GM23338 (cell line): ENCODE measurements at regions not wholly inside any gene's neighbourhood (a gene's known extent, or its start where the extent isn't known, plus 50 kb on each side); places are given as distances from the start of the nearest gene placed in this dataset.

ENCODE experiments used
- ATAC-seq: fragments of 200-7000 bp; cut with Tn5 transposase; 3 replicates; pipeline ENCODE4 v1.9.1; 2020
- DNase-seq: peaks from one replicate; pipeline ENCODE4 v3.0.0-alpha.2; 2015; ENCODE audit warnings: low spot score
- H2AFZ ChIP-seq: fragments of 200-600 bp; sonication (generic); 2 replicates; pipeline ENCODE4 v1.8.0; 2016; ENCODE audit warnings: antibody characterized with exemption, mild to moderate bottlenecking, moderate library complexity
- H3F3A ChIP-seq: fragments of 200-600 bp; sonication (generic); replicated peaks from 2 replicates; pipeline ENCODE4 v1.8.0; 2017; ENCODE audit warnings: antibody characterized with exemption, mixed run types, low read depth
- H3K27ac ChIP-seq: fragments of 200-600 bp; sonication (generic); 2 replicates; pipeline ENCODE4 v1.6.1; 2016; ENCODE audit warnings: low read depth
- H3K27me3 ChIP-seq: fragments of 200-600 bp; sonication (generic); 2 replicates; pipeline ENCODE4 v1.8.0; 2016; ENCODE audit warnings: mild to moderate bottlenecking, mixed run types, moderate library complexity; ENCODE audit not compliant: insufficient read depth
- H3K36me3 ChIP-seq: fragments of 200-600 bp; sonication (generic); 2 replicates; pipeline ENCODE4 v1.8.0; 2016; ENCODE audit warnings: mild to moderate bottlenecking; ENCODE audit not compliant: insufficient read depth
- H3K4me1 ChIP-seq: fragments of 200-600 bp; sonication (generic); 2 replicates; pipeline ENCODE4 v1.8.0; 2016; ENCODE audit warnings: mild to moderate bottlenecking, moderate library complexity; ENCODE audit not compliant: insufficient read depth
- H3K4me2 ChIP-seq: fragments of 200-600 bp; sonication (generic); 2 replicates; pipeline ENCODE4 v1.7.1; 2017; ENCODE audit warnings: mixed run types
- H3K4me3 ChIP-seq: fragments of 200-600 bp; sonication (generic); 2 replicates; pipeline ENCODE4 v1.6.1; 2016; ENCODE audit warnings: mixed run types
- H3K79me2 ChIP-seq: fragments of 200-600 bp; sonication (generic); replicated peaks from 2 replicates; pipeline ENCODE4 v1.8.0; 2017; ENCODE audit warnings: mild to moderate bottlenecking; ENCODE audit not compliant: insufficient read depth
- H3K9me2 ChIP-seq: fragments of 200-600 bp; sonication (generic); 2 replicates; pipeline ENCODE4 v1.8.0; 2017; ENCODE audit not compliant: insufficient read depth
- H4K20me1 ChIP-seq: fragments of 200-600 bp; sonication (generic); replicated peaks from 2 replicates; pipeline ENCODE4 v1.8.0; 2017; ENCODE audit warnings: mild to moderate bottlenecking; ENCODE audit not compliant: insufficient read depth
- H3K27ac Mint-ChIP-seq: 2 replicates; pipeline ENCODE4 v1.8.0; 2020; ENCODE audit warnings: inconsistent platforms, mild to moderate bottlenecking, moderate library complexity, mixed read lengths
- H3K27me3 Mint-ChIP-seq: 3 replicates; pipeline ENCODE4 v1.8.0; 2022; ENCODE audit warnings: low read depth, mild to moderate bottlenecking, moderate library complexity, mixed read lengths, inconsistent platforms; ENCODE audit not compliant: insufficient read depth, poor library complexity
- H3K36me3 Mint-ChIP-seq: 3 replicates; pipeline ENCODE4 v1.8.0; 2021; ENCODE audit warnings: low read depth, mild to moderate bottlenecking, inconsistent platforms, moderate library complexity, mixed read lengths
- H3K4me1 Mint-ChIP-seq: 3 replicates; pipeline ENCODE4 v1.8.0; 2020; ENCODE audit warnings: mild to moderate bottlenecking, inconsistent platforms, mixed read lengths
- H3K4me3 Mint-ChIP-seq: 3 replicates; pipeline ENCODE4 v1.8.0; 2021; ENCODE audit warnings: moderate library complexity, mild to moderate bottlenecking, inconsistent platforms, mixed read lengths
- H3K9me3 Mint-ChIP-seq: 3 replicates; pipeline ENCODE4 v1.8.0; 2020; ENCODE audit warnings: moderate library complexity, mild to moderate bottlenecking, inconsistent platforms, mixed read lengths
- CREB1 ChIP-seq: fragments of 250-450 bp; sonication (Bioruptor Pico); IDR thresholded peaks from 2 replicates; pipeline ENCODE4 v1.5.0; 2020; ENCODE audit warnings: low read depth, mild to moderate bottlenecking, moderate library complexity
- EZH2 ChIP-seq: fragments of 200-600 bp; sonication (generic); IDR thresholded peaks from one replicate; pipeline ENCODE4 v1.8.0; 2017; ENCODE audit warnings: antibody characterized with exemption, mild to moderate bottlenecking, low read depth; ENCODE audit not compliant: unreplicated experiment
- EZH2phosphoT487 ChIP-seq: fragments of 200-600 bp; sonication (generic); IDR thresholded peaks from one replicate; pipeline ENCODE4 v1.8.1; 2018; ENCODE audit warnings: antibody characterized with exemption; ENCODE audit not compliant: unreplicated experiment
- JUNB ChIP-seq: IDR thresholded peaks from one replicate; pipeline ENCODE4 v1.6.1; 2016; ENCODE audit warnings: antibody characterized with exemption; ENCODE audit not compliant: unreplicated experiment
- NANOG ChIP-seq: IDR thresholded peaks from 2 replicates; pipeline ENCODE4 v1.6.1; 2016; ENCODE audit warnings: antibody characterized with exemption, borderline replicate concordance
- POLR2AphosphoS5 ChIP-seq: IDR thresholded peaks from 2 replicates; pipeline ENCODE4 v1.6.1; 2016; ENCODE audit warnings: antibody characterized with exemption, low read depth
- REST ChIP-seq: IDR thresholded peaks from one replicate; pipeline ENCODE4 v1.6.1; 2018; ENCODE audit warnings: antibody characterized with exemption; ENCODE audit not compliant: unreplicated experiment
- STAT1 ChIP-seq: IDR thresholded peaks from one replicate; pipeline ENCODE4 v1.6.1; 2016; ENCODE audit warnings: antibody characterized with exemption; ENCODE audit not compliant: unreplicated experiment
- ZNF114 ChIP-seq: fragments of 250-450 bp; sonication (Bioruptor Pico); IDR thresholded peaks from 2 replicates; pipeline ENCODE4 v1.5.0; 2020; ENCODE audit warnings: mild to moderate bottlenecking, moderate library complexity
- ZNF331 ChIP-seq: fragments of 250-450 bp; sonication (Bioruptor Pico); IDR thresholded peaks from 2 replicates; pipeline ENCODE4 v1.5.0; 2020; ENCODE audit warnings: low read depth, mild to moderate bottlenecking, moderate library complexity
- ZNF462 ChIP-seq: fragments of 250-450 bp; sonication (Bioruptor Pico); IDR thresholded peaks from 2 replicates; pipeline ENCODE4 v1.5.0; 2020; ENCODE audit warnings: mild to moderate bottlenecking, moderate library complexity
- TF ChIP-seq, protein P1 (sequence below): IDR thresholded peaks from 2 replicates; pipeline ENCODE4 v1.6.1; 2016; ENCODE audit warnings: antibody characterized with exemption
- TF ChIP-seq, protein P2 (sequence below), 2 experiments: fragments of 200-600 bp in 1 of 2; sonication (generic) in 1 of 2; conservative IDR thresholded peaks; 2 replicates each; pipeline versions ENCODE4 v1.5.1 to v1.6.1; 2016 to 2017; ENCODE audit warnings: antibody characterized with exemption in 2 of 2, low read depth in 2 of 2, mild to moderate bottlenecking in 2 of 2, moderate library complexity in 1 of 2

- H3K4me2 ChIP-seq: peak overlapping the region; percentile 54; the same call in 1 of the 2 replicates
- DNase-seq (no peak), ATAC-seq (peak; percentile 21)
- Mint-ChIP-seq H3K9me3 (no peaks in the 10 kb centered on the region), H3K27ac (no peak overlapping the region), H3K4me3 (no peak overlapping the region), H3K27me3 (peaks cover 20% of the 10 kb centered on the region), H3K4me1 (peaks cover 33% of the 10 kb centered on the region), H3K36me3 (no peaks in the 10 kb centered on the region)
- H4K20me1 ChIP-seq: no peaks in the 10 kb centered on the region
- TF ChIP-seq, protein P1, sequence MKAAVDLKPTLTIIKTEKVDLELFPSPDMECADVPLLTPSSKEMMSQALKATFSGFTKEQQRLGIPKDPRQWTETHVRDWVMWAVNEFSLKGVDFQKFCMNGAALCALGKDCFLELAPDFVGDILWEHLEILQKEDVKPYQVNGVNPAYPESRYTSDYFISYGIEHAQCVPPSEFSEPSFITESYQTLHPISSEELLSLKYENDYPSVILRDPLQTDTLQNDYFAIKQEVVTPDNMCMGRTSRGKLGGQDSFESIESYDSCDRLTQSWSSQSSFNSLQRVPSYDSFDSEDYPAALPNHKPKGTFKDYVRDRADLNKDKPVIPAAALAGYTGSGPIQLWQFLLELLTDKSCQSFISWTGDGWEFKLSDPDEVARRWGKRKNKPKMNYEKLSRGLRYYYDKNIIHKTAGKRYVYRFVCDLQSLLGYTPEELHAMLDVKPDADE: no peak
- TF ChIP-seq JUNB (no peak), ZNF462 (CRISPR knock-in tag) (no peak), EZH2 (no peak), EZH2phosphoT487 (no peak), CREB1 (no peak), POLR2AphosphoS5 (no peak), STAT1 (no peak), NANOG (no peak), REST (no peak), ZNF331 (CRISPR knock-in tag) (no peak), ZNF114 (CRISPR knock-in tag) (no peak)
- TF ChIP-seq, protein P2, sequence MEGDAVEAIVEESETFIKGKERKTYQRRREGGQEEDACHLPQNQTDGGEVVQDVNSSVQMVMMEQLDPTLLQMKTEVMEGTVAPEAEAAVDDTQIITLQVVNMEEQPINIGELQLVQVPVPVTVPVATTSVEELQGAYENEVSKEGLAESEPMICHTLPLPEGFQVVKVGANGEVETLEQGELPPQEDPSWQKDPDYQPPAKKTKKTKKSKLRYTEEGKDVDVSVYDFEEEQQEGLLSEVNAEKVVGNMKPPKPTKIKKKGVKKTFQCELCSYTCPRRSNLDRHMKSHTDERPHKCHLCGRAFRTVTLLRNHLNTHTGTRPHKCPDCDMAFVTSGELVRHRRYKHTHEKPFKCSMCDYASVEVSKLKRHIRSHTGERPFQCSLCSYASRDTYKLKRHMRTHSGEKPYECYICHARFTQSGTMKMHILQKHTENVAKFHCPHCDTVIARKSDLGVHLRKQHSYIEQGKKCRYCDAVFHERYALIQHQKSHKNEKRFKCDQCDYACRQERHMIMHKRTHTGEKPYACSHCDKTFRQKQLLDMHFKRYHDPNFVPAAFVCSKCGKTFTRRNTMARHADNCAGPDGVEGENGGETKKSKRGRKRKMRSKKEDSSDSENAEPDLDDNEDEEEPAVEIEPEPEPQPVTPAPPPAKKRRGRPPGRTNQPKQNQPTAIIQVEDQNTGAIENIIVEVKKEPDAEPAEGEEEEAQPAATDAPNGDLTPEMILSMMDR (conservative IDR thresholded peaks at IDR 0.05; ENCODE audit: low read depth in 2 of 2): no peak
- no peak overlapping the region for H2AFZ ChIP-seq
- peaks cover 40% of the 10 kb centered on the region for H3K4me1 ChIP-seq
- no peaks in the 10 kb centered on the region; the same call in 1 of the 2 replicates for H3K9me2 ChIP-seq
- no peak overlapping the region for H3K27ac ChIP-seq
- H3K36me3 ChIP-seq: no peaks in the 10 kb centered on the region
- H3K4me3 ChIP-seq: peak overlapping the region; percentile 1; the same call in 1 of the 2 replicates
- peaks cover 16% of the 10 kb centered on the region for H3K27me3 ChIP-seq
- H3K79me2 ChIP-seq: no peaks in the 10 kb centered on the region
- H3F3A ChIP-seq: no peaks in the 10 kb centered on the region
These were observed 211.8 kb upstream of the ARL4C start for GRCh38 chr2:234708717-234709116.
